Keratinocyte (primary cell): ENCODE measurements at regions not wholly inside any gene's neighbourhood (a gene's known extent, or its start where the extent isn't known, plus 50 kb on each side); places are given as distances from the start of the nearest gene placed in this dataset.
"Not testable (repeated sequence)": the region's sequence is repeated elsewhere in the genome, so short reads cannot be mapped to it uniquely, and the experiment has no call there.

Experiments used
- CTCF ChIP-seq, 3 experiments: IDR thresholded peaks in 1 of 3; conservative IDR thresholded peaks in 1 of 3; optimal IDR thresholded peaks in 1 of 3; 2 replicates in 2 of 3; 3 replicates in 1 of 3; pipeline versions ENCODE3 to v1.5.1; 2011; ENCODE audit warnings: low read length in 3 of 3, mild to moderate bottlenecking in 3 of 3, moderate library complexity in 2 of 3, control low read depth in 1 of 3, inconsistent platforms in 1 of 3; ENCODE audit not compliant: insufficient read depth in 2 of 3; ENCODE audit errors: extremely low read depth in 1 of 3
- EZH2 ChIP-seq: IDR thresholded peaks from one replicate; pipeline ENCODE4 v1.6.1; 2012; ENCODE audit warnings: inconsistent platforms, mild to moderate bottlenecking, low read length, moderate library complexity

GRCh38 chr21:6486821-6487220 lies 4034.6 kb upstream of the TPTE start:
- not testable (repeated sequence) for TF ChIP-seq CTCF (optimal IDR thresholded peaks at IDR 0.05 in 1 of 3, IDR thresholded peaks at IDR 0.05 in 1 of 3, conservative IDR thresholded peaks at IDR 0.05 in 1 of 3; ENCODE audit: extremely low read depth in 1 of 3, insufficient read depth in 2 of 3, low read length in 3 of 3); EZH2
